ENCODE measurements at regions not wholly inside any gene's neighbourhood (a gene's known extent, or its start where the extent isn't known, plus 50 kb on each side); places are given as distances from the start of the nearest gene placed in this dataset.

DNA sequence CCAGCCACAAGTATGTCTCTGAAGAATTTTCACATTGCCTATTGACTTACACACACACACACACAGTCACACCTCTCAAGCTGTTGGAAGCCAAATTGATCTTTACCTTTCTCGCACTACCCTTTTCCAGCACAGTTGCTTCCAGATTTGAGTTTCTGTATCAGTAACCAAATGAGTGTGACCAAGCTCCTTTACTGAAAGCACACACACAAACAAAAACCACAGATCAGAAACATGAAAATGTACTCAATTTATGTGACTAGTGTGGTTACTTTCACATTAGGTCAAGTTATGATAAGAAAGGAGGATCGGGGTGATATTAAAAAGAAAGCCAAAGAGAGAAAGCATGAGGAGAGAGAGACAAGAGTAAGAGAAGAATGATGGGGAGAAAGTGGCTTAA, 993.9 kb upstream of the POU3F3 start:
- TF ChIP-seq GATA3 (IDR thresholded peaks at IDR 0.05; ENCODE audit: borderline replicate concordance), result no peak
- no peak for TF ChIP-seq CTCF (IDR thresholded peaks at IDR 0.05)
- no peak for TF ChIP-seq RAD21 (conservative IDR thresholded peaks at IDR 0.05 in 1 of 2, IDR thresholded peaks at IDR 0.05 in 1 of 2)
- TF ChIP-seq, protein P1, sequence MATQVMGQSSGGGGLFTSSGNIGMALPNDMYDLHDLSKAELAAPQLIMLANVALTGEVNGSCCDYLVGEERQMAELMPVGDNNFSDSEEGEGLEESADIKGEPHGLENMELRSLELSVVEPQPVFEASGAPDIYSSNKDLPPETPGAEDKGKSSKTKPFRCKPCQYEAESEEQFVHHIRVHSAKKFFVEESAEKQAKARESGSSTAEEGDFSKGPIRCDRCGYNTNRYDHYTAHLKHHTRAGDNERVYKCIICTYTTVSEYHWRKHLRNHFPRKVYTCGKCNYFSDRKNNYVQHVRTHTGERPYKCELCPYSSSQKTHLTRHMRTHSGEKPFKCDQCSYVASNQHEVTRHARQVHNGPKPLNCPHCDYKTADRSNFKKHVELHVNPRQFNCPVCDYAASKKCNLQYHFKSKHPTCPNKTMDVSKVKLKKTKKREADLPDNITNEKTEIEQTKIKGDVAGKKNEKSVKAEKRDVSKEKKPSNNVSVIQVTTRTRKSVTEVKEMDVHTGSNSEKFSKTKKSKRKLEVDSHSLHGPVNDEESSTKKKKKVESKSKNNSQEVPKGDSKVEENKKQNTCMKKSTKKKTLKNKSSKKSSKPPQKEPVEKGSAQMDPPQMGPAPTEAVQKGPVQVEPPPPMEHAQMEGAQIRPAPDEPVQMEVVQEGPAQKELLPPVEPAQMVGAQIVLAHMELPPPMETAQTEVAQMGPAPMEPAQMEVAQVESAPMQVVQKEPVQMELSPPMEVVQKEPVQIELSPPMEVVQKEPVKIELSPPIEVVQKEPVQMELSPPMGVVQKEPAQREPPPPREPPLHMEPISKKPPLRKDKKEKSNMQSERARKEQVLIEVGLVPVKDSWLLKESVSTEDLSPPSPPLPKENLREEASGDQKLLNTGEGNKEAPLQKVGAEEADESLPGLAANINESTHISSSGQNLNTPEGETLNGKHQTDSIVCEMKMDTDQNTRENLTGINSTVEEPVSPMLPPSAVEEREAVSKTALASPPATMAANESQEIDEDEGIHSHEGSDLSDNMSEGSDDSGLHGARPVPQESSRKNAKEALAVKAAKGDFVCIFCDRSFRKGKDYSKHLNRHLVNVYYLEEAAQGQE (IDR thresholded peaks at IDR 0.05), result no peak
